Stomach (tissue), 8 donors: ENCODE measurements at regions not wholly inside any gene's neighbourhood (a gene's known extent, or its start where the extent isn't known, plus 50 kb on each side); places are given as distances from the start of the nearest gene placed in this dataset.

Source experiments
- DNase-seq, 2 donors: peaks; one replicate each; pipeline versions ENCODE4 v3.0.0 to v3.0.0-alpha.2; 2013 to 2019
- H3K27ac ChIP-seq, 5 donors: fragments of 200-600 bp in 4 of 5; sonication (generic) in 4 of 5; one replicate each; pipeline ENCODE4 v1.5.1; 2013 to 2019; ENCODE audit warnings: mild to moderate bottlenecking in 1 of 5, moderate library complexity in 1 of 5
- H3K27me3 ChIP-seq, 3 donors: fragments of 200-600 bp; sonication (generic); one replicate each; pipeline ENCODE4 v1.5.1; 2017 to 2019; ENCODE audit warnings: mixed run types in 1 of 3
- H3K36me3 ChIP-seq, 4 donors: fragments of 200-600 bp; sonication (generic); 1 replicate in 3 of 4; 2 replicates in 1 of 4; pipeline ENCODE4 v1.5.1; 2016 to 2019
- H3K4me1 ChIP-seq, 4 donors: fragments of 200-600 bp; sonication (generic); one replicate each; pipeline ENCODE4 v1.5.1; 2016 to 2019
- H3K4me3 ChIP-seq, 4 donors: fragments of 200-600 bp; sonication (generic) in 3 of 4; one replicate each; pipeline ENCODE4 v1.5.1; 2016 to 2019; ENCODE audit warnings: mild to moderate bottlenecking in 1 of 4
- H3K9me3 ChIP-seq, 4 donors: fragments of 200-600 bp; sonication (generic); one replicate each; pipeline ENCODE4 v1.5.1; 2016 to 2019
- CTCF ChIP-seq, 7 experiments: fragments of 450-650 bp in 4 of 7; fragments of 200-600 bp in 3 of 7; sonication (generic) in 3 of 7; IDR thresholded peaks; one replicate each; pipeline ENCODE4 v1.5.1; 2016 to 2019; ENCODE audit warnings: antibody characterized with exemption in 7 of 7, control low read depth in 2 of 7, mild to moderate bottlenecking in 1 of 7
- EP300 ChIP-seq: sonication (generic); formaldehyde crosslinking; IDR thresholded peaks from one replicate; pipeline ENCODE4 v1.6.1; 2017; ENCODE audit warnings: antibody characterized with exemption
- POLR2A ChIP-seq, 4 donors: fragments of 450-650 bp; IDR thresholded peaks; one replicate each; pipeline ENCODE4 v1.6.1; 2016; ENCODE audit warnings: antibody characterized with exemption in 4 of 4, control low read depth in 2 of 4, mild to moderate bottlenecking in 1 of 4, moderate library complexity in 1 of 4
- POLR2AphosphoS5 ChIP-seq, 3 donors: sonication (generic); formaldehyde crosslinking; IDR thresholded peaks; one replicate each; pipeline ENCODE4 v1.6.1; 2016; ENCODE audit warnings: antibody characterized with exemption in 3 of 3
- WGBS, 5 donors: extraction: QIAGEN DNeasy Blood & Tissue Kit in 3 of 5; methylation state at CpG; one replicate each; pipeline versions ENCODE4 v1.1.5 to v1.1.7; 2013 to 2018; 5-methylcytosine and 5-hydroxymethylcytosine counted together
- intact Hi-C: fragments of 100-400 bp; cut with DNase I; formaldehyde crosslinking; loops from one replicate; pipeline ENCODE4 v1.15.1; 2023; ENCODE audit warnings: low total_unique reads
- donor health status: healthy with polysubstance abuse.
- donor health status: Bipolar disorder and iron deficiency.
- donor health status: healthy.

GRCh38 chr4:57640391-57641100 lies 530.4 kb upstream of the IGFBP7 start:
- Histone ChIP-seq H3K27ac (no peak overlapping the region), H3K36me3 (no peaks in the 10 kb centered on the region), H3K4me3 (no peak overlapping the region), H3K4me1 (no peaks in the 10 kb centered on the region), H3K9me3 (no peaks in the 10 kb centered on the region), H3K27me3 (no peaks in the 10 kb centered on the region)
- intact Hi-C loops: no loop called here
- no peak for TF ChIP-seq POLR2AphosphoS5 (IDR thresholded peaks at IDR 0.05)
- WGBS, 5 donors: 83 to 90% (median 88%) methylated on average over 8 of the region's 8 CpGs
- DNase-seq: no peak

- DNase-seq: no peak
- intact Hi-C loops: no loop called here
- Histone ChIP-seq H3K4me3 (no peak overlapping the region), H3K4me1 (no peaks in the 10 kb centered on the region), H3K36me3 (no peaks in the 10 kb centered on the region), H3K27ac (no peak overlapping the region), H3K27me3 (no peaks in the 10 kb centered on the region), H3K9me3 (no peaks in the 10 kb centered on the region)
- TF ChIP-seq POLR2A (IDR thresholded peaks at IDR 0.05) (no peak), CTCF (IDR thresholded peaks at IDR 0.05) (no peak), POLR2AphosphoS5 (IDR thresholded peaks at IDR 0.05) (no peak), EP300 (no peak)
- 77 to 83% (median 80%) methylated on average over 8 of the region's 8 CpGs for WGBS, 5 donors
These were observed 529.6 kb upstream of the IGFBP7 start for GRCh38 chr4:57639561-57640382.

GRCh38 chr4:57635910-57636309 lies 525.7 kb upstream of the IGFBP7 start:
- H3K27ac ChIP-seq: no peak overlapping the region
- no peaks in the 10 kb centered on the region for H3K27me3 ChIP-seq
- H3K4me1 ChIP-seq: no peaks in the 10 kb centered on the region
- H3K9me3 ChIP-seq: no peaks in the 10 kb centered on the region
- DNase-seq: no peak
- no peaks in the 10 kb centered on the region for H3K36me3 ChIP-seq
- intact Hi-C loops: no loop called here
- no peak overlapping the region for H3K4me3 ChIP-seq
- TF ChIP-seq POLR2A (IDR thresholded peaks at IDR 0.05) (no peak), POLR2AphosphoS5 (IDR thresholded peaks at IDR 0.05) (no peak), CTCF (IDR thresholded peaks at IDR 0.05) (no peak), EP300 (no peak)

GRCh38 chr4:57633212-57633859 lies 523.2 kb upstream of the IGFBP7 start:
- H3K36me3 ChIP-seq: no peaks in the 10 kb centered on the region
- no peak overlapping the region for H3K4me3 ChIP-seq
- H3K4me1 ChIP-seq: no peaks in the 10 kb centered on the region
- no peaks in the 10 kb centered on the region for H3K27me3 ChIP-seq
- intact Hi-C loops: no loop called here
- DNase-seq: no peak
- H3K27ac ChIP-seq: no peak overlapping the region
- H3K9me3 ChIP-seq: no peaks in the 10 kb centered on the region
- TF ChIP-seq POLR2A (IDR thresholded peaks at IDR 0.05) (no peak), EP300 (no peak), POLR2AphosphoS5 (IDR thresholded peaks at IDR 0.05) (no peak), CTCF (IDR thresholded peaks at IDR 0.05) (no peak)
- WGBS, 5 donors: 42 to 54% (median 44%) methylated on average over 3 of the region's 3 CpGs
